Midbrain (tissue), 1 donor: ENCODE measurements at regions not wholly inside any gene's neighbourhood (a gene's known extent, or its start where the extent isn't known, plus 50 kb on each side); places are given as distances from the start of the nearest gene placed in this dataset.

Experiments used
- DNase-seq: peaks from one replicate; lab custom pipeline; 2025; lab: John Stamatoyannopoulos, UW

- no peak for DNase-seq
Observed at GRCh38 chr7:156032973-156033372, 220.7 kb upstream of the SHH start.

GRCh38 chr7:156031679-156032478 lies 219.6 kb upstream of the SHH start:
- DNase-seq, result no peak

- no peak for DNase-seq
Observed at GRCh38 chr7:156029460-156030007, 217.3 kb upstream of the SHH start.

- DNase-seq, result no peak
Observed at GRCh38 chr7:156028521-156028920, 216.3 kb upstream of the SHH start.

- DNase-seq, result no peak
Observed at GRCh38 chr7:156027821-156028220, 215.6 kb upstream of the SHH start.

- no peak for DNase-seq
Observed at GRCh38 chr7:156026603-156027002, 214.3 kb upstream of the SHH start.

- DNase-seq, result no peak
Observed at GRCh38 chr7:156026076-156026600, 213.9 kb upstream of the SHH start.

GRCh38 chr7:156025675-156026074 lies 213.4 kb upstream of the SHH start:
- no peak for DNase-seq

GRCh38 chr7:156024201-156024600 lies 211.9 kb upstream of the SHH start:
- no peak for DNase-seq

- DNase-seq, result no peak
Observed at GRCh38 chr7:156022483-156023459, 210.5 kb upstream of the SHH start.

- DNase-seq, result no peak
Observed at GRCh38 chr7:156021471-156021870, 209.2 kb upstream of the SHH start.

GRCh38 chr7:156020566-156020965 lies 208.3 kb upstream of the SHH start:
- no peak for DNase-seq

- DNase-seq, result no peak
Observed at GRCh38 chr7:156019776-156020565, 207.7 kb upstream of the SHH start.

- DNase-seq, result no peak
Observed at GRCh38 chr7:156019308-156019707, 207.0 kb upstream of the SHH start.

GRCh38 chr7:156017916-156018700 lies 205.8 kb upstream of the SHH start:
- no peak for DNase-seq

GRCh38 chr7:156017431-156017830 lies 205.2 kb upstream of the SHH start:
- no peak for DNase-seq

- no peak for DNase-seq
Observed at GRCh38 chr7:156015237-156016020, 203.2 kb upstream of the SHH start.

- no peak for DNase-seq
Observed at GRCh38 chr7:156014808-156015207, 202.5 kb upstream of the SHH start.

- DNase-seq, result no peak
Observed at GRCh38 chr7:156014201-156014600, 201.9 kb upstream of the SHH start.

GRCh38 chr7:156012412-156012811 lies 200.1 kb upstream of the SHH start:
- DNase-seq, result no peak
